MCF 10A (cell line): ENCODE measurements at regions not wholly inside any gene's neighbourhood (a gene's known extent, or its start where the extent isn't known, plus 50 kb on each side); places are given as distances from the start of the nearest gene placed in this dataset.

ENCODE experiments used
- BruUV-seq: library from RNA; stranded (reverse); fragments of 400-500 nt; replicated peaks from 2 replicates; lab custom pipeline; 2021; lab: Mats Ljungman, UMichigan
- CTCF ChIA-PET: fragments of 300-600 bp; sonication (Branson Sonifier 250); formaldehyde crosslinking; extraction: SDS; loops from one replicate; lab custom pipeline; 2021; ENCODE audit warnings: antibody characterized with exemption, inconsistent platforms; lab: Yijun Ruan, JAX
- POLR2A ChIA-PET: fragments of 300-600, 350-650 bp; sonication (Branson Sonifier 250); formaldehyde crosslinking; extraction: SDS; loops from one replicate; lab custom pipeline; 2020; ENCODE audit warnings: antibody characterized with exemption, inconsistent platforms; lab: Yijun Ruan, JAX
- DNase-seq: peaks from one replicate; pipeline ENCODE4 v3.0.0-alpha.2; 2018; ENCODE audit not compliant: unreplicated experiment
- H3K27ac Mint-ChIP-seq: one replicate; pipeline ENCODE4 v1.8.0; 2022; ENCODE audit warnings: mild to moderate bottlenecking, low read depth, mixed read lengths; ENCODE audit not compliant: unreplicated experiment
- H3K27me3 Mint-ChIP-seq: one replicate; pipeline ENCODE4 v1.8.0; 2022; ENCODE audit warnings: mixed read lengths; ENCODE audit not compliant: insufficient read depth, unreplicated experiment
- H3K36me3 Mint-ChIP-seq: one replicate; pipeline ENCODE4 v1.8.0; 2022; ENCODE audit warnings: mild to moderate bottlenecking, moderate library complexity, mixed read lengths; ENCODE audit not compliant: insufficient read depth, unreplicated experiment
- H3K4me1 Mint-ChIP-seq: one replicate; pipeline ENCODE4 v1.8.0; 2022; ENCODE audit warnings: mixed read lengths; ENCODE audit not compliant: insufficient read depth, unreplicated experiment
- H3K4me3 Mint-ChIP-seq: one replicate; pipeline ENCODE4 v1.8.0; 2022; ENCODE audit warnings: mild to moderate bottlenecking, moderate library complexity, mixed read lengths; ENCODE audit not compliant: unreplicated experiment
- H3K9me3 Mint-ChIP-seq: one replicate; pipeline ENCODE4 v1.8.0; 2022; ENCODE audit warnings: mixed read lengths; ENCODE audit not compliant: unreplicated experiment
- CTCF ChIP-seq: fragments of 200-600 bp; IDR thresholded peaks from one replicate; pipeline ENCODE4 v1.8.0; 2022; ENCODE audit warnings: antibody characterized with exemption, mild to moderate bottlenecking; ENCODE audit not compliant: unreplicated experiment
- intact Hi-C: fragments of 100-400 bp; cut with micrococcal nuclease; formaldehyde crosslinking; loops from 2 replicates; pipeline ENCODE4 v1.14.1; 2022

DNA sequence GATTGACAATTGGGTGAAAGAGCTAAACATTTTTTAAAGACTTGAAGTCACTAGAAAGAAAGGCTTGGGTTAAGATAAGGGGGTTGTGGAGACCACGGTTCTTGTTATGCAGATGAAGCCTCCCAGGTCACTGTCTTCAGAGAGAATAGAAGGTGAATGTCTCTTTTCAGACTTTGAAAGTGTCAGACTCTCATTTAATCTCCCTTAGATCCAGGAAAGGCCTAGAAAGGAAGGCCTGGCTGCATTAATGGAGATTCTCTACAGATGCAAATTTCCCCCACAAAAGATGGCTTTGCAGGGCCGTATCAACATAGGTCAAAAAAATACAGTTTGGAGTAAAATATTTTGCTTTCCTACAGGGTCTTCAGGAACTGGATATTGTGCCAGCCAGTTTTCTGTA is 193.9 kb downstream of the RTP5 start:
- BruUV-seq: no TSS peak
- ChIA-PET POLR2A (no interaction called here), CTCF (no interaction called here)
- intact Hi-C loops: no loop called here
- Mint-ChIP-seq H3K36me3 (no peaks in the 10 kb centered on the region), H3K27ac (no peak overlapping the region), H3K27me3 (no peaks in the 10 kb centered on the region), H3K9me3 (no peaks in the 10 kb centered on the region), H3K4me1 (peaks cover 7% of the 10 kb centered on the region), H3K4me3 (no peak overlapping the region)
- no peak for DNase-seq
- TF ChIP-seq CTCF: no peak

- Mint-ChIP-seq H3K27me3 (no peaks in the 10 kb centered on the region), H3K4me3 (no peak overlapping the region), H3K36me3 (no peaks in the 10 kb centered on the region), H3K9me3 (no peaks in the 10 kb centered on the region), H3K27ac (no peak overlapping the region), H3K4me1 (peaks cover 11% of the 10 kb centered on the region)
- DNase-seq: no peak
- POLR2A ChIA-PET: no interaction called here
- intact Hi-C loops: no loop called here
- no TSS peak for BruUV-seq
- CTCF ChIA-PET: no interaction called here
- no peak for TF ChIP-seq CTCF
Measured at GRCh38 chr2:242063850-242064249, 194.3 kb downstream of the RTP5 start.

GRCh38 chr2:242064364-242065250 is 195.1 kb downstream of the RTP5 start:
- peaks cover 16% of the 10 kb centered on the region for H3K4me1 Mint-ChIP-seq
- no TSS peak for BruUV-seq

More at GRCh38 chr2:242064364-242065250, 195.1 kb downstream of the RTP5 start:
- H3K9me3 Mint-ChIP-seq: no peaks in the 10 kb centered on the region
- ChIA-PET POLR2A (interaction anchor here (0.6 kb wide), 1 partner anchor 160 kb away, joined by 4 read pairs; no protein-coding TSS in a partner anchor), CTCF (no interaction called here)
- no peak overlapping the region for H3K4me3 Mint-ChIP-seq
- DNase-seq: no peak
- intact Hi-C loops: no loop called here
- TF ChIP-seq CTCF: no peak
- no peaks in the 10 kb centered on the region for H3K36me3 Mint-ChIP-seq
- no peak overlapping the region for H3K27ac Mint-ChIP-seq
- H3K27me3 Mint-ChIP-seq: no peaks in the 10 kb centered on the region
